Stimulated activated CD4-positive, alpha-beta T cell treated with anti-CD3 and anti-CD28 coated beads, Interleukin-15, amount 100 ng/mL, for 24 hours (primary cell): ENCODE measurements at regions not wholly inside any gene's neighbourhood (a gene's known extent, or its start where the extent isn't known, plus 50 kb on each side); places are given as distances from the start of the nearest gene placed in this dataset.
"Not testable (repeated sequence)": the region's sequence is repeated elsewhere in the genome, so short reads cannot be mapped to it uniquely, and the experiment has no call there.

ENCODE experiments used
- DNase-seq: peaks from one replicate; pipeline ENCODE4 v3.0.0-alpha.2; 2020

DNA sequence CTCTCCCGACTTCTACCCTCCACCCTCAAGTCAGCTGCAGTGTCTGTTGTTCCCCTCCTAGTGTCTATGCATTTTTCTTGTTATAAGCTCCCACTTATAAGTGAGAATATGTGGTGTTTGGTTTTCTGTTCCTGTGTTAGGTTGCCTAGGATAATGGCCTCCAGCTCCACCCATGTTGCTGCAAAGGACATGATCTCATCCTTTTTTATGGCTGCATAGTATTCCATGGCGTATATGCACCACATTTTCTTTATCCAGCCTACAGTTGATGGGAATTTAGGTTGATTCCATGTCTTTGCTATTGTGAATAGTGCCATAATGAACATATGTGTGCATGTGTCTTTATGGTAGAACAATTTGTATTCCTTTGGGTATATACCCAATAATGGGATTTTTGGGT lies 80.7 kb downstream of the SPTSSA start:
- not testable (repeated sequence) for DNase-seq

DNA sequence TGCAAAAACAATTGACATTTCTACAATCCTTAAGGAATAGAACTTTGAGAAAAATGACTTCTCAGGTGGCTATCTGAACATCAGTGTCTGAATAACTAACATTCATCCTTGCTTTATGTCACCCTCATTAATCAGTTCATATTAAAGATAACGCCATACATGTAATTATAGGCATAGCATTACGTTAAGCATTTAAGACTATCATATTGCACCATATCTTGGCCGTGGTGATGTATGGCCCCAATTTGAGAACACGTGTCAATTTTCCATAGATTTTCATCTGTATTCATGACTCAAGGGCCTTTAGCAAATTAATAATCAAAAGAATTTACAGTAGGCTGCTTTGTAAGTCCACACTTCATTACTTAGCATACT lies 81.6 kb downstream of the SPTSSA start:
- DNase-seq = no peak

DNA sequence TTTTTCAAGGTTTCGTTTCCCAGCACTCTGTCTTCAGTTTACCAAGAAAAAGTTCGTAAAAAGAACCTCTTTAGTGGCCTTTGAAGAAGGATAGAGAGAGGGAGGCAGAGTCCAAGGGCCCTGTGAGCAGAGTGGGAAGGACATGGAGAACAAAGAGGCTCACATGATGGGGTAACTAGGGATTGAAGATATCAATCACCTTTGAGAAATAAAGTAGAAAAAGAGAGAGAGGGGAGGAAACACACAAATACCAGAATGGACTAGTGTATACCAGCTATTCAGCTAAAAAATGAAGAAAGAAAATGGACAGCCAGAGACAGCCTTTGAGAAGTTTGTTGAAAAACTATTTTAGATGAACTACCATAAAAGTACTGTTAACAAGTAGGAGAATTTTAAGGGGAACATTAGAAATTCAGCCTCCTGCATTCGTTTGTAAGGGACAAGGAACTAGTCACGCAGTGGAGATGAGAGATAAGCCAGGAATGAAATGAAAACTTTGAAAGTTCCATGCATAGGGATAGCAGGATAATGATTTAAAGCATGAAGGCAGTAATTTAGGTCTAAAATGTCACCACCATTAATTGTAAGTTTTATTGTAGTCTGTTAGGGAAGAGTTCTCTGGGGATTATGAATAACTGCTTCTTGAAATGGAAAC lies 82.1 kb downstream of the SPTSSA start:
- DNase-seq = no peak

GRCh38 chr14:34376649-34377267 lies 85.3 kb downstream of the SPTSSA start:
- DNase-seq = no peak

GRCh38 chr14:34374998-34375740 lies 86.9 kb downstream of the SPTSSA start:
- no peak for DNase-seq

DNA sequence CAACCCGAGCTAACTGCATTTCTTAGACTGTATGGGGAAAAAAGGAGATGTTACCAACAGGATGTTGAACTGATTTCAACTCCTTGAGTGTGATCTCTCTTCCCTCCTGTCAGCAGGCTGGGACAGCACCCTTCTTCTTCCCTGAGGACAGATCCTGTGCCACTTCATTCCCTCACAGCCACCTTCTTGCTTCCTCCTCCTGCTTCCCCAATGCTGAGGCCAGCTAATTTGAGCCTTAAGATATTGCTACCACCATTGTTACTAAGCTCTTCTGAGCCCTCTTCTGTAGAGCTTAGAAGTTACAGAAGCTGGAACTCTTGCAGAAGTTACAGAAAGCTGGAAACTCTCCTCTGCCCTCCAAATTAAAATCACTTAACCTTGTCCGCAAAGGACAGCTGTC lies 88.8 kb downstream of the SPTSSA start:
- no peak for DNase-seq

GRCh38 chr14:34372786-34373185 lies 89.3 kb downstream of the SPTSSA start:
- DNase-seq = no peak

DNA sequence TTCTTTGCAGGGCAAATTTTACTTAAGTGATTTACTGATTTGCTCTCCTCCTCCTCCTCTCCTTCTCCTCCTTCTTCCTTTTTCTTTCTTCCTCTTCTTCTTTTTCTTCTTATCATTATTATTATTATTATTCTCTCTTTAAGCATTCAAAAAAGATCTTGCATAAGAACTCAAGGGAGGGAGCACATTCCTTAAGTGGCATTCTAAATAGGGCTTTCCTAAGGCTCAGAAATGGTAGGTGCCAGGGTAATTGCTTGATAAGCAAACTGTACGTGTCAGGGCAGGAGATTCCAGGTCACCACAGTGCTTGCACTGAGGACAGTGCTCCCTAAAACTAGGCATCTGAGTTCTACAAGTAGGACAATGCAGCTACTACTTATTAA lies 92.4 kb downstream of the SPTSSA start:
- DNase-seq = no peak

- DNase-seq = no peak
Measured at GRCh38 chr14:34368971-34369647, 92.9 kb downstream of the SPTSSA start.

DNA sequence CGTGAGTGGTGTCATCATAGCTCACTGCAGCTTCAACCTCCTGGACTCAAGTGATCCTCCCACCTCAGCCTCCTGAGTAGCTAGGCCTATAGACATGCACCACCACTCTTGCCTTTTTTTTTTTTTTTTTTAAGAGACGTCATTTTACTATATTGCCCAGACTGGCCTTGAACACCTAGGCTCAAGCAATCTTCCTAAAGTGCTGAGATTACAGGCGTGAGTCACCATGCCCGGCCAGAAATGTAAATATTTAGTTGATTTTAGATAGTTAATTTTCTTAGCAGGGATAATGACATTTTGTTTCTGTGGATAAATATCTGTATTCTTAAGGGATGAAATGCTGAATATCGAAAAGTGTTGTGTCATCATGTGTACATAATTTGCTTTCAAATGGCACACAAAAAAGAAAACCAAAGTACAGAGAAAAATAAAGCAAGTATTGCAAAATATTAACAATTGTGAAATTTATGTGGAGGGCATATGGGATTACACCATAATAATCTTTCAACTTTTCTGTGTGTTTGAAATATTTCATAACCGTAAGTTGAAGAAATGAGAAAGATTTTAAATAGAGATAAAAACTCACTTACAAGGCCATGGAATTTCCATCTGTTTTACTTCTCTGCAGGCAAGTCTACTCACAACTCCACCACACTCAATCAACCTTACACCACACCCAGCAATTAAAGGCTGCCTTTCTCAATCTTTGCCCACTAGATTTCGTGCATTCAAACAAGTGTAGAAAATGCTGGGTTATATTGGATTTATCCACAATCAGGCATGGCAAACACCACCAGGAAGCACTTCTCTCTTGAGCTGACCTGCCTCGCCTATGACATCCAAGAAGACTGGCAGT lies 93.7 kb downstream of the SPTSSA start:
- DNase-seq = no peak

DNA sequence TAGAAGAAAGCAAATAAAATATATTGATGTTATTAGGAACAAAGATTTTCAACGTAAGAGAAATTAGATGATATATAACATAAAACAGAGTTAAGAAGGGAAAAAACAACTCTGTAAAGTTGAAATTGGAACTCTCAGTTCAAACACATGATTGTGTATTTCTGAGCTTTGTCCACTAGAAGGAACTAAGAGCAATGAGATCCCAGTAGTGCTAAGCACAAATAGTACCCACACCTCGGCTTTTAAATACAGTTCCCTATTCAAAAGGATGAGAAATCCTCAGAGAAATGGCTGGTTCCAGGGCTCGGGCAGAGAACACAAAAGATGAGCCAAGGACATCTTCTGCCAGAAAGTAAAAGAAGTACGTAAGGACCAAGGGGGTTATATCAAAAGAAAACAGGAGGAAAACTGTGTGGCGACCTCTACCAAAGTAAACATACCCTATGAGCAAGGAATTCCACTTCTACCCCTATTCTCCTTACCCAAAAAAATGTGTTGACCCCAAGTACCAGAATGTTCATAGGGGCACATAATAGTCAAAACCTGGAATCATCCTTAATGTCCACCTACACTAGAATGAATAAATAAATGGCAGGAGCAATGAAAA lies 96.6 kb downstream of the SPTSSA start:
- DNase-seq = no peak

GRCh38 chr14:34364201-34364600 lies 97.8 kb downstream of the SPTSSA start:
- no peak for DNase-seq

- no peak for DNase-seq
Measured at GRCh38 chr14:34363733-34364134, 98.3 kb downstream of the SPTSSA start.

DNA sequence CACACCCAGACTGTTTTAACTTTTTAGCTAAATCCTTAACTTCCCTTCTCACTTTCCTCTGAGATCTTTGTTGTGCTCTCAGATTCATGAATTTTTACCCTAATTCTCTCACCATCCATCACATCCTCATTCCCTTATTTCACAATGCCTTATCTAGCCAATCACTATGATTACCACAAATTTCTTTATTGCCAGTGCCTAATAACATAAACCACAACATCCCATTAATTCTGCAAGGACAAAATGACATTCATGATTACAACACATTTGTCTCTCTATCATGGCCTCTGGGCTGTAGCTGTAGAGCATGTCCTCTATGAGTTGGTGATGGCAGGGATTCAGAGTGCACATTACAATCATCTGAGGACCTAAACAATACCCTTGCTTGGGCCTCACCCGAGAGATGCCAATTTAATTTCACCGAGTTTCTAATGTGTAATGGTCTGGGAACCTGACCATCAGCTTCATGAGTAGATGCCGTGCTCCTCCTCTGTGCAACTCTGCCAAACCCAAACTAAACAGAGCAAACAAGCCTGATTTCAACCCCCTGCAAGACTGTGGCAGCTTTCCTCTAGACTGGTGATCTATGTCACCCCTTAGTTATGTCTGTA lies 99.3 kb downstream of the SPTSSA start:
- DNase-seq = no peak

DNA sequence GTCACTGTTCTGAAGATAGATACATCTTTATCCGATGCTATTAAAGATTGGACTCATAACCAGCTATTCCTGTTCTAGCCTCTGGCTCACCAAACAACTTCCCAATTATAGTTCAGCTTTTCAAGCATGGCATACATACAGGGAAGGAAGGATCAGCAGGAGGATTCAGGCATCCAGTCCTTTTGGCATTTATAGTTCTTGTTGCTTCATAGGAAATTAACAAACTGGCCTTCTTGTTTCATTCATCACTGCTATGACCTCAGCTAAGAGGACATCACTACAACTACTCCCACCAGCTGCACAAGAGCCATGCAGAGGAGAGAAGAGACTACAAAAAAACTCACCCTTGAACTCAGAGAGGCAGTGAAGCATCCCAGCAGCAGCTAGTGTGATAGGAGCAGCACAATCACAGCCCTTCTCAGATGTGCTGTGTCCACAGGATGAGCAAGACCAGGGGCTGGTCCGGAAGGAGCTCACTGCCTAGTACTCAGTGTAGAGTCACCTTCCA lies 100.5 kb downstream of the SPTSSA start:
- no peak for DNase-seq

DNA sequence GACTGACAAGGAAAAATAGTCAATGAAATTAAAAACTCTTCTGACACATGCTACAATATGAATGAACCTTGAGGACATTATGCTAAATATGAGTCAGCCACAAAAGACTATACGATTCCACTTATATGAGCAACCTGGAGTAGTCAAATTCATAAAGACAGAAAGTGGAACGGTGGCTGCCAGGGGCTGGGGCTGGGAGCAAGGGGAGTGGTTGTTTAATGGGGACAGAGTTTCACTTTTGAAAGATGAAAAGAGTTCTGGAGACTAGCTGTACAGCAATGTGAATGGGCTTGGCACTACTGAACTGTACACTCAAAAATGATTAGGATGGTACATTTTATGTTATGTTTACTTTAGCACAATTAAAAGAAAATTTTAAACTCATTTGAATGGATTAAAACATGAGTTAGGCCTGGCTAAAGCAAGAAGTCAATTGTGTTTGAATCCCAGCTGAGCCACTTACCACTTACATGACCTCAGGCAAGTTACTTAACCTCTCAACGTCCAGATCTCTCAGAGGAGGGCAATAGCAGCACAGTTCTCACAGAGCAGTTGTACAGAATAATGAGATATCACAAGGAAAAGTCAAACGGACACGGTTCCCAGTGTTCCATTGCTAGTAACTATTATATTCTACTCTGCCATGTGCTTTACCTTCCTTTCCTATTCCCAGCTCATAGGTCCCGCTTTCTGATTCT lies 102.5 kb downstream of the SPTSSA start:
- no peak for DNase-seq

DNA sequence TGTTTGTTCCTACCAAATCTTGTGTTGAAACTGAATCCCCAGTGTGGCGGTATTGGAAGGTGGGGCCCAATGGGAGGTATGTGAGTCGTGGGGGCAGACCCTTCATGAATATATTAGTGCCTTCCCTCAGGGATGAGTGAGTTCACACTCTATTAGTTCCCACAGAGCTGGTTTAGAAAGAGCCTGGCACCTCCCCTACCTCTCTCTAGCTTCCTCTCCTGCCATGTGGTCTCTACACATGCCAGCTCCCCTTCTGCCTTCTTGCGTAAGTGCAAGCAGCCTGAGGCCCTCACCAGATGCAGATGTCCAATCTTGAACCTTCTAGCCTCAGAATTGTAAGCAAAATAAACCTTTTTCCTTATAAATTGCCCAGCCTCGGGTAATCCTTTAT lies 105.8 kb downstream of the SPTSSA start:
- DNase-seq = no peak

DNA sequence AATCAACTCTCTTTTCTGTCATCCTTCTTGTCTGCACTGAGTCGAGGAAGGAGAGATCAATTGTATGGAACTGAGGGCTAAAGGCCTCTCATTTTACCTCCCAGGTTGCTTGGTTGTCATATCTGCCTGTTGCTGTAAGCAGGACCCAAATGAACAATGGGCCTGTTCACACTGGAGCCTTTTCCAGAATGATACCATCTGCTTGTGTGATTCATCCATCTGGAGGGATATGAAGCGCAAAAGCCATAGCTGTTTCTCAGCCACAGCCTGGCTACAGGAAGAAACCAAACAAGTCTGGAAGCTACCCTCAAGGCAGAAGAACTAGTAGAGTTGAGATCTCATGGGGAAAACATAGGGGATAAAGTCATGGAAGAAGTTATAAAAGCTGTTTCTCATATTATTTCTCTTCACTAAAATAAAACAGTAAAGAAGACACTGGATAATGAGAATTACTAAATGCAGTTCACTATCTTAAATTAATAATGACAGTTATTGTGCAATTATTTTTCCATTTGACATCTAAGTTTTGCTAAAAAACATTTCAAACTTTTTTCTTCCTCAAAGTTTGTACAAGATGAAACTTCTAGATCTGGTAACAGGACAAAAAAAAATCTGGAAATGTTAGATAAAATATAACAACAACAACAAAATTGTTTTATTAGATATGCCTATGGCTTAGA lies 106.3 kb downstream of the SPTSSA start:
- no peak for DNase-seq

DNA sequence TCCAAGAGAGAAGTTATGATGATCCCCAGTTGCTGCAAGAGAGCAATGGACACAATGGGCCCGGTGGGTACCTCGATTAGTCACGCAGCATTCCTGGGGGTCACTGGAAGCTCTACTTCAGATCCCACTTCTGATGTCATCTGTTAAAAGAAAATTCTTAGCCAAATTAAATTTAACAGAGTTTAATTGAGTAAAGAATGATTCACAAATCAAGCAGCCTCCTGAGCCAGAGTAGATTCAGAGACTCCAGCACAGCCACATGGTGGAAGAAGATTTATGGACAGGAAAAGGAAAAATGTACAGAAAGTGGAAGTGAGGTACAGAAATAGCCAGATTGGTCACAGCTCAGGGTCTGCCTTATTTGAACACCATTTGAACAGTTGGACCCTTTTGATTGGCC lies 107.5 kb downstream of the SPTSSA start:
- no peak for DNase-seq

- no peak for DNase-seq
Measured at GRCh38 chr14:34350903-34351302, 111.1 kb downstream of the SPTSSA start.

GRCh38 chr14:34348592-34348991 lies 113.4 kb downstream of the SPTSSA start:
- DNase-seq = peak; percentile 10
